ENCODE measurements at regions not wholly inside any gene's neighbourhood (a gene's known extent, or its start where the extent isn't known, plus 50 kb on each side); places are given as distances from the start of the nearest gene placed in this dataset.

- Histone ChIP-seq H3K27ac (ENCODE audit: low read depth, low read length) (no peak overlapping the region), H3K27me3 (ENCODE audit: insufficient read depth, low read length) (no peaks in the 10 kb centered on the region), H3K79me2 (ENCODE audit: control insufficient read depth, insufficient read depth, low read length, unreplicated experiment) (no peaks in the 10 kb centered on the region), H3K4me3 (ENCODE audit: low read depth, low read length) (no peak overlapping the region), H3K36me3 (ENCODE audit: insufficient read depth, low read length) (no peaks in the 10 kb centered on the region), H2AFZ (ENCODE audit: low read length, unreplicated experiment) (no peak overlapping the region), H3K4me1 (ENCODE audit: control insufficient read depth, insufficient read depth, low read length, unreplicated experiment) (peaks cover 33% of the 10 kb centered on the region)
Observed at GRCh38 chr20:11813106-11813890, 104.4 kb upstream of the BTBD3 start.

- H2AFZ ChIP-seq (ENCODE audit: low read length, unreplicated experiment): no peak overlapping the region
- H3K79me2 ChIP-seq (ENCODE audit: control insufficient read depth, insufficient read depth, low read length, unreplicated experiment): no peaks in the 10 kb centered on the region
- no peak overlapping the region for H3K27ac ChIP-seq (ENCODE audit: low read depth, low read length)
- H3K36me3 ChIP-seq (ENCODE audit: insufficient read depth, low read length): no peaks in the 10 kb centered on the region
- no peaks in the 10 kb centered on the region for H3K27me3 ChIP-seq (ENCODE audit: insufficient read depth, low read length)
- no peak overlapping the region; the same call in 1 of the 2 replicates for H3K4me3 ChIP-seq (ENCODE audit: low read depth, low read length)
- H3K4me1 ChIP-seq (ENCODE audit: control insufficient read depth, insufficient read depth, low read length, unreplicated experiment): peaks cover 31% of the 10 kb centered on the region
Observed at GRCh38 chr20:11814267-11814666, 103.4 kb upstream of the BTBD3 start.

- no peaks in the 10 kb centered on the region for H3K4me1 ChIP-seq (ENCODE audit: control insufficient read depth, insufficient read depth, low read length, unreplicated experiment)
Observed at GRCh38 chr20:11820838-11821237, 96.9 kb upstream of the BTBD3 start.

GRCh38 chr20:11822540-11822794 lies 95.2 kb upstream of the BTBD3 start:
- no peaks in the 10 kb centered on the region for H3K27me3 ChIP-seq (ENCODE audit: insufficient read depth, low read length)
- H3K4me1 ChIP-seq (ENCODE audit: control insufficient read depth, insufficient read depth, low read length, unreplicated experiment): no peaks in the 10 kb centered on the region
- H3K79me2 ChIP-seq (ENCODE audit: control insufficient read depth, insufficient read depth, low read length, unreplicated experiment): no peaks in the 10 kb centered on the region
- no peak overlapping the region for H3K4me3 ChIP-seq (ENCODE audit: low read depth, low read length)
- no peaks in the 10 kb centered on the region for H3K36me3 ChIP-seq (ENCODE audit: insufficient read depth, low read length)
- H3K27ac ChIP-seq (ENCODE audit: low read depth, low read length): no peak overlapping the region
- H2AFZ ChIP-seq (ENCODE audit: low read length, unreplicated experiment): no peak overlapping the region

More at GRCh38 chr20:11820838-11821237, 96.9 kb upstream of the BTBD3 start:
- H3K27ac ChIP-seq (ENCODE audit: low read depth, low read length): no peak overlapping the region
- no peaks in the 10 kb centered on the region for H3K27me3 ChIP-seq (ENCODE audit: insufficient read depth, low read length)
- H3K79me2 ChIP-seq (ENCODE audit: control insufficient read depth, insufficient read depth, low read length, unreplicated experiment): no peaks in the 10 kb centered on the region
- H2AFZ ChIP-seq (ENCODE audit: low read length, unreplicated experiment): no peak overlapping the region
- H3K4me3 ChIP-seq (ENCODE audit: low read depth, low read length): no peak overlapping the region
- H3K36me3 ChIP-seq (ENCODE audit: insufficient read depth, low read length): no peaks in the 10 kb centered on the region

GRCh38 chr20:11826334-11826733 lies 91.4 kb upstream of the BTBD3 start:
- no peak overlapping the region for H3K4me3 ChIP-seq (ENCODE audit: low read depth, low read length)
- H3K79me2 ChIP-seq (ENCODE audit: control insufficient read depth, insufficient read depth, low read length, unreplicated experiment): no peaks in the 10 kb centered on the region
- H3K4me1 ChIP-seq (ENCODE audit: control insufficient read depth, insufficient read depth, low read length, unreplicated experiment): no peaks in the 10 kb centered on the region
- no peaks in the 10 kb centered on the region for H3K36me3 ChIP-seq (ENCODE audit: insufficient read depth, low read length)
- no peak overlapping the region for H3K27ac ChIP-seq (ENCODE audit: low read depth, low read length)
- H2AFZ ChIP-seq (ENCODE audit: low read length, unreplicated experiment): no peak overlapping the region
- no peaks in the 10 kb centered on the region for H3K27me3 ChIP-seq (ENCODE audit: insufficient read depth, low read length)

GRCh38 chr20:11832397-11832796 lies 85.3 kb upstream of the BTBD3 start:
- Histone ChIP-seq H3K79me2 (ENCODE audit: control insufficient read depth, insufficient read depth, low read length, unreplicated experiment) (no peaks in the 10 kb centered on the region), H3K36me3 (ENCODE audit: insufficient read depth, low read length) (no peaks in the 10 kb centered on the region), H3K27me3 (ENCODE audit: insufficient read depth, low read length) (no peaks in the 10 kb centered on the region), H3K4me1 (ENCODE audit: control insufficient read depth, insufficient read depth, low read length, unreplicated experiment) (no peaks in the 10 kb centered on the region), H2AFZ (ENCODE audit: low read length, unreplicated experiment) (no peak overlapping the region), H3K4me3 (ENCODE audit: low read depth, low read length) (no peak overlapping the region), H3K27ac (ENCODE audit: low read depth, low read length) (no peak overlapping the region)

- no peak overlapping the region for H3K27ac ChIP-seq (ENCODE audit: low read depth, low read length)
- no peak overlapping the region for H3K4me3 ChIP-seq (ENCODE audit: low read depth, low read length)
- no peaks in the 10 kb centered on the region for H3K27me3 ChIP-seq (ENCODE audit: insufficient read depth, low read length)
- H2AFZ ChIP-seq (ENCODE audit: low read length, unreplicated experiment): no peak overlapping the region
- H3K36me3 ChIP-seq (ENCODE audit: insufficient read depth, low read length): no peaks in the 10 kb centered on the region
- H3K4me1 ChIP-seq (ENCODE audit: control insufficient read depth, insufficient read depth, low read length, unreplicated experiment): no peaks in the 10 kb centered on the region
- H3K79me2 ChIP-seq (ENCODE audit: control insufficient read depth, insufficient read depth, low read length, unreplicated experiment): no peaks in the 10 kb centered on the region
Observed at GRCh38 chr20:11832851-11833250, 84.8 kb upstream of the BTBD3 start.

GRCh38 chr20:11833825-11834224 lies 83.9 kb upstream of the BTBD3 start:
- no peak overlapping the region for H2AFZ ChIP-seq (ENCODE audit: low read length, unreplicated experiment)
- H3K27ac ChIP-seq (ENCODE audit: low read depth, low read length): no peak overlapping the region
- no peaks in the 10 kb centered on the region for H3K79me2 ChIP-seq (ENCODE audit: control insufficient read depth, insufficient read depth, low read length, unreplicated experiment)
- no peak overlapping the region for H3K4me3 ChIP-seq (ENCODE audit: low read depth, low read length)
- H3K36me3 ChIP-seq (ENCODE audit: insufficient read depth, low read length): no peaks in the 10 kb centered on the region
- H3K4me1 ChIP-seq (ENCODE audit: control insufficient read depth, insufficient read depth, low read length, unreplicated experiment): no peaks in the 10 kb centered on the region
- H3K27me3 ChIP-seq (ENCODE audit: insufficient read depth, low read length): no peaks in the 10 kb centered on the region

GRCh38 chr20:11838076-11838636 lies 79.5 kb upstream of the BTBD3 start:
- Histone ChIP-seq H3K27me3 (ENCODE audit: insufficient read depth, low read length) (no peaks in the 10 kb centered on the region), H3K79me2 (ENCODE audit: control insufficient read depth, insufficient read depth, low read length, unreplicated experiment) (no peaks in the 10 kb centered on the region), H3K36me3 (ENCODE audit: insufficient read depth, low read length) (no peaks in the 10 kb centered on the region)

GRCh38 chr20:11841972-11842461 lies 75.7 kb upstream of the BTBD3 start:
- Histone ChIP-seq H3K36me3 (ENCODE audit: insufficient read depth, low read length) (no peaks in the 10 kb centered on the region), H3K79me2 (ENCODE audit: control insufficient read depth, insufficient read depth, low read length, unreplicated experiment) (no peaks in the 10 kb centered on the region), H2AFZ (ENCODE audit: low read length, unreplicated experiment) (no peak overlapping the region)

More at GRCh38 chr20:11838076-11838636, 79.5 kb upstream of the BTBD3 start:
- no peak overlapping the region for H3K27ac ChIP-seq (ENCODE audit: low read depth, low read length)
- H2AFZ ChIP-seq (ENCODE audit: low read length, unreplicated experiment): no peak overlapping the region
- H3K4me3 ChIP-seq (ENCODE audit: low read depth, low read length): no peak overlapping the region
- H3K4me1 ChIP-seq (ENCODE audit: control insufficient read depth, insufficient read depth, low read length, unreplicated experiment): no peaks in the 10 kb centered on the region

GRCh38 chr20:11843289-11843688 lies 74.4 kb upstream of the BTBD3 start:
- H3K79me2 ChIP-seq (ENCODE audit: control insufficient read depth, insufficient read depth, low read length, unreplicated experiment): no peaks in the 10 kb centered on the region
- no peak overlapping the region for H3K27ac ChIP-seq (ENCODE audit: low read depth, low read length)

More at GRCh38 chr20:11841972-11842461, 75.7 kb upstream of the BTBD3 start:
- Histone ChIP-seq H3K27me3 (ENCODE audit: insufficient read depth, low read length) (no peaks in the 10 kb centered on the region), H3K4me1 (ENCODE audit: control insufficient read depth, insufficient read depth, low read length, unreplicated experiment) (peaks cover 7% of the 10 kb centered on the region), H3K27ac (ENCODE audit: low read depth, low read length) (no peak overlapping the region), H3K4me3 (ENCODE audit: low read depth, low read length) (no peak overlapping the region)

More at GRCh38 chr20:11843289-11843688, 74.4 kb upstream of the BTBD3 start:
- Histone ChIP-seq H3K36me3 (ENCODE audit: insufficient read depth, low read length) (no peaks in the 10 kb centered on the region), H2AFZ (ENCODE audit: low read length, unreplicated experiment) (no peak overlapping the region), H3K4me3 (ENCODE audit: low read depth, low read length) (no peak overlapping the region), H3K27me3 (ENCODE audit: insufficient read depth, low read length) (no peaks in the 10 kb centered on the region), H3K4me1 (ENCODE audit: control insufficient read depth, insufficient read depth, low read length, unreplicated experiment) (peaks cover 17% of the 10 kb centered on the region)
